ENCODE measurements at regions not wholly inside any gene's neighbourhood (a gene's known extent, or its start where the extent isn't known, plus 50 kb on each side); places are given as distances from the start of the nearest gene placed in this dataset.

GRCh38 chr20:11553603-11554002 is 364.1 kb upstream of the BTBD3 start:
- DNase-seq (ENCODE audit: low read depth): peak; percentile 33
- no peak overlapping the region for H3K4me3 ChIP-seq (replicated peaks; ENCODE audit: low read depth, low read length)
- TF ChIP-seq CTCF (IDR thresholded peaks at IDR 0.05; ENCODE audit: low read length, missing control alignments): peak; percentile 41

- DNase-seq (ENCODE audit: low read depth): no peak
- TF ChIP-seq CTCF (IDR thresholded peaks at IDR 0.05; ENCODE audit: low read length, missing control alignments): no peak
- no peak overlapping the region for H3K4me3 ChIP-seq (replicated peaks; ENCODE audit: low read depth, low read length)
These were observed 362.2 kb upstream of the BTBD3 start for GRCh38 chr20:11555510-11555909.

- TF ChIP-seq CTCF (IDR thresholded peaks at IDR 0.05; ENCODE audit: low read length, missing control alignments): no peak
- no peak overlapping the region for H3K4me3 ChIP-seq (replicated peaks; ENCODE audit: low read depth, low read length)
- DNase-seq (ENCODE audit: low read depth): no peak
These were observed 361.3 kb upstream of the BTBD3 start for GRCh38 chr20:11556410-11556809.

DNA sequence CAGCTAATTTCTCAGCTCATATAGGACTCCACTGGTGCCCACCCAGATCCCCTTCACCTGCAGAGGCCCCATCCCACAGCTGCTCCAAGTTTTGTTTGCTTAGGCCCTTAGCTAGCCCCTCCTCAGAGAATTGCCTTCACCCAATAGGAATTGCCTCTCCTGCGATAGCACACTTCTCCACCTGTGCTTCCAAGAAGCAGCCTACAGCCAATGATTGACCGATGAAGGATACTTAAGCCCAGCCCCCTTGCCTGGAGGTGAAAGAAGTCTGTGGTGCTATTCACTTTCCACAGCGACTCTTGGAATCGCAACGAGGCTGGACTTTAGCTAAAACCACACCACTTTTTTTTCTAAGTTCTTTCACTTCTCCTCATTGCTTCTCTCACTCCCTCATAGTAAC is 353.2 kb upstream of the BTBD3 start:
- no peak for TF ChIP-seq CTCF (IDR thresholded peaks at IDR 0.05; ENCODE audit: low read length, missing control alignments)
- no peak overlapping the region for H3K4me3 ChIP-seq (replicated peaks; ENCODE audit: low read depth, low read length)
- no peak for DNase-seq (ENCODE audit: low read depth)

DNA sequence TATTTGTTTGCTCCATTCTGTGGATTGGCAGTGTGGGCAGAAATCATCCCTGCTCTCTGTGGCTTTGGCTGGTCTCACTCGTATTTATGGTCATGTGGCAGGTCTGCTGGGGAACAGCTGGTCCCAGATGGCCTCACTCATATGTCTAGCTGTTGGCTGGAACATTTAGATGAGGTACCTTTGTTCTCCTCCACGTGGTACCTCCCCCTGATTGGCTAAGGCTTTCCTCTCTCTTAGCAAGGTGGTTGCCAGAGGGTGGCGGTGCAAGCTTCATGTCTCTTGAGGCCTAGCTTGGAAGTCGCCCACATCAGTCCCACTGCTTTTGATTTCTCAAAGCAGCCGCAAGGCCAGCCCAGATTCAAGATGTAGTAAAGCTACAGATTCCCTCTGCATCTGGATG is 348.5 kb upstream of the BTBD3 start:
- no peak for DNase-seq (ENCODE audit: low read depth)
- no peak for TF ChIP-seq CTCF (IDR thresholded peaks at IDR 0.05; ENCODE audit: low read length, missing control alignments)

GRCh38 chr20:11573507-11573906 is 344.2 kb upstream of the BTBD3 start:
- no peak for DNase-seq (ENCODE audit: low read depth)
- H3K4me3 ChIP-seq (replicated peaks; ENCODE audit: low read depth, low read length): no peak overlapping the region
- TF ChIP-seq CTCF (IDR thresholded peaks at IDR 0.05; ENCODE audit: low read length, missing control alignments): no peak

More for the DNA sequence above, 348.5 kb upstream of the BTBD3 start:
- no peak overlapping the region for H3K4me3 ChIP-seq (replicated peaks; ENCODE audit: low read depth, low read length)

DNA sequence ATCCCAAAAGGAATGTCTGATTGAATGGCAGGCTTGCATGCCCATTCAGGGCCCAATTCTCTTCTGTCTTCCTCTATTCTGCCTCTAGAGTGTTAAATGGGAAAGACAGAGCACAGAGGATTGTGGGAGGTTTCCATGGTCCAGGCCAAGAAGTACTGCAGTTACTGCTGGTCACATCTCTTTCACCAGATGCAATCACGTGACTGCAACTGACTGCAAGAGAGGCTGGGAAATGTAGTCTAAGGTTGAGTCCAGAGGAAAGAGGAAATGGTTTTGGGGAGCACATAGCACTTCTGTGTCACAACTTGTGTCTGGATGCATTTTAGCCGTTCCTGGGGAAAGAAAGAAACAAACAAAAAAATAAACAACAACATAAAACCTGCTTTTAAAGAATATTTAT is 336.4 kb upstream of the BTBD3 start:
- DNase-seq (ENCODE audit: low read depth): peak; percentile 11
- no peak for TF ChIP-seq CTCF (IDR thresholded peaks at IDR 0.05; ENCODE audit: low read length, missing control alignments)
- H3K4me3 ChIP-seq (replicated peaks; ENCODE audit: low read depth, low read length): no peak overlapping the region

Measured in fibroblast of pulmonary artery (primary cell).